ENCODE measurements at regions not wholly inside any gene's neighbourhood (a gene's known extent, or its start where the extent isn't known, plus 50 kb on each side); places are given as distances from the start of the nearest gene placed in this dataset.

DNA sequence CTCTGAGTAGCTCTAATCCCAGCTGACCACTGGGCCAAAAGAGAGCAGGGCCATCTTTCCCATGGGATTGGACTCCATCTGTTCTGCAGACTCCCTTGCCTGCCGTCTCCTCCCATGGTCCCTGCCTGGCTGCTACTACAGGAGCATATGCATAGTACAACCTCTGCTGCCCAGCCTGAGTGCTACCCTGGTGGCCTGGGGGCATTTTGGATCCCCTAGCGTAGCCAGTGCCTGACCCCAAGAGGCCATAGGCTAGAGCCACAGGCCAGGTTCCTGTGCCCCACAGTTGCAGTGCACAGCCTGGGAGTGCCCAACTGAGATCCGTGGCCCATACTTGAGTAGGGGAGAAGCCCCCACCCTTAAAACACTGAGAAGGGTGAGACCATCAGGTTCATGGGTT, 280.3 kb downstream of the CCDC85A start:
- no peaks in the 10 kb centered on the region for H3K27me3 ChIP-seq
- no peak overlapping the region for H3K27ac ChIP-seq
- 74 to 87% (median 85%) methylated on average over 3 of the region's 3 CpGs for WGBS, 3 donors
- no peaks in the 10 kb centered on the region for H3K36me3 ChIP-seq
- H3K9me3 ChIP-seq: no peaks in the 10 kb centered on the region
- intact Hi-C loops (cut with DNase I): no loop called here
- TF ChIP-seq, protein P1, sequence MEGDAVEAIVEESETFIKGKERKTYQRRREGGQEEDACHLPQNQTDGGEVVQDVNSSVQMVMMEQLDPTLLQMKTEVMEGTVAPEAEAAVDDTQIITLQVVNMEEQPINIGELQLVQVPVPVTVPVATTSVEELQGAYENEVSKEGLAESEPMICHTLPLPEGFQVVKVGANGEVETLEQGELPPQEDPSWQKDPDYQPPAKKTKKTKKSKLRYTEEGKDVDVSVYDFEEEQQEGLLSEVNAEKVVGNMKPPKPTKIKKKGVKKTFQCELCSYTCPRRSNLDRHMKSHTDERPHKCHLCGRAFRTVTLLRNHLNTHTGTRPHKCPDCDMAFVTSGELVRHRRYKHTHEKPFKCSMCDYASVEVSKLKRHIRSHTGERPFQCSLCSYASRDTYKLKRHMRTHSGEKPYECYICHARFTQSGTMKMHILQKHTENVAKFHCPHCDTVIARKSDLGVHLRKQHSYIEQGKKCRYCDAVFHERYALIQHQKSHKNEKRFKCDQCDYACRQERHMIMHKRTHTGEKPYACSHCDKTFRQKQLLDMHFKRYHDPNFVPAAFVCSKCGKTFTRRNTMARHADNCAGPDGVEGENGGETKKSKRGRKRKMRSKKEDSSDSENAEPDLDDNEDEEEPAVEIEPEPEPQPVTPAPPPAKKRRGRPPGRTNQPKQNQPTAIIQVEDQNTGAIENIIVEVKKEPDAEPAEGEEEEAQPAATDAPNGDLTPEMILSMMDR (IDR thresholded peaks at IDR 0.05): no peak
- TF ChIP-seq POLR2A (IDR thresholded peaks at IDR 0.05): no peak
- TF ChIP-seq EP300 (IDR thresholded peaks at IDR 0.05): no peak
- no peaks in the 10 kb centered on the region for H3K4me1 ChIP-seq (ENCODE audit: insufficient read depth)
- DNase-seq: no peak
- H3K4me3 ChIP-seq: no peak overlapping the region

DNA sequence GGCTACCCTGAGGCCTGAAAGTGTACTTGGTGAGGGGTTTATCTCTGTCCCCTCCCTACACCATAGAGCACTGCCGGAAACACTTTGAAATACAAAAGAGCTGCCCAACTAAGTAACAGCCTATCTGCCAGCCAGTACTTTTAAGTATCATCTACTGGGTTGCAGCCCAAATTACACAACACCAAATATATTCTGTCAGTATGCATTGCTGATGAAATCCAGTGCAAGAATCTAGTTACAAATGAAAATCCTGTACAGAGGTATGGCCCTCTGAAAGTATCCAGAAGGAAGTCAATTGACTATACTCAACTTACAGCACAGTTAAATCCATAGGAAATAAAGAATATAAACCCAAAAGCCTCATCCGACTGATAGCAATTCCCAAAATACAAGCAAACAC, 280.8 kb downstream of the CCDC85A start:
- intact Hi-C loops (cut with DNase I): no loop called here
- TF ChIP-seq, protein P1 (IDR thresholded peaks at IDR 0.05): no peak
- no peak for TF ChIP-seq EP300 (IDR thresholded peaks at IDR 0.05)
- TF ChIP-seq POLR2A (IDR thresholded peaks at IDR 0.05): no peak
- no peak overlapping the region for H3K4me3 ChIP-seq
- H3K4me1 ChIP-seq (ENCODE audit: insufficient read depth): no peaks in the 10 kb centered on the region
- no peaks in the 10 kb centered on the region for H3K27me3 ChIP-seq
- H3K9me3 ChIP-seq: no peaks in the 10 kb centered on the region
- no peak overlapping the region for H3K27ac ChIP-seq
- no peaks in the 10 kb centered on the region for H3K36me3 ChIP-seq
- no peak for DNase-seq
- 94% methylated on average over 2 of the region's 2 CpGs for WGBS, 3 donors

DNA sequence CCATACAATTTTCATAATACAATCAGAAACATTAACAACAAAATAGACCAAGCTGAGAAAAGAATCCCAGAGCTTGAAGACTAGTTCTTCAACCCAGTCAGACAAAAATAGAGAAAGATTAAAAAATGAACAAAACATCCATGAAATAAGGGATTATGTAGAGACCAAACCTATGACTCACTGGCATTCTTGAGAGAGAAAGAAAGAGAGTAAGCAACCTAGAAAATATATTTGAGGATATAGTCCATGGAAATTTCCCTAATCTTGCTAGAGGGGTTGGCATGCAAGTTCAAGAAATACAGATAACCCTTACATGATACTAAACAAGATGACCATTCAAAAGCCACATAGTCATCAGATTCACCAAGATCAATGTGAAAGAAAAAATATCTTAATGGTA, 281.7 kb downstream of the CCDC85A start:
- H3K4me1 ChIP-seq (ENCODE audit: insufficient read depth): no peaks in the 10 kb centered on the region
- no peak for DNase-seq
- no peaks in the 10 kb centered on the region for H3K9me3 ChIP-seq
- intact Hi-C loops (cut with DNase I): no loop called here
- no peaks in the 10 kb centered on the region for H3K27me3 ChIP-seq
- no peaks in the 10 kb centered on the region for H3K36me3 ChIP-seq
- no peak overlapping the region for H3K4me3 ChIP-seq
- no peak overlapping the region for H3K27ac ChIP-seq
- TF ChIP-seq EP300 (IDR thresholded peaks at IDR 0.05): no peak
- TF ChIP-seq POLR2A (IDR thresholded peaks at IDR 0.05): no peak
- TF ChIP-seq, protein P1 (IDR thresholded peaks at IDR 0.05): no peak

DNA sequence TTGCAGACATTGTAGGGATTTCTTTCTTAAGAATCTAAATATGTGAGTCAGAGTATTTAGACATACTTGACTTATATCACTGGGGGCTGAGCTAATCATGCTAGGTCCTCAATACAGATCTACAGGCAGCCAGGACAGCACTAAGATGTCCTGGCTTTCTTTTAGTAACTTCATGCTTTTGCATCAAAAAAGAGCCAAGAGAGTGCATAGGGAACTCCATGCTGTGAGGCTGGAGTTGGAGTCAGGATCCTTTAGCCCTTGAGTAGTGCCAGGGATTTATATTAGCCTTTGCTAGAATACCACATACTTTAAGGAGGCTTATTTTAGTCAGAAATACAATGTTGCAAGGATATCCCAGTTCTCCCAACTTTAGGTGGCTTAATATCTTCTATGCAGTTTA, 289.7 kb downstream of the CCDC85A start:
- no peak overlapping the region for H3K27ac ChIP-seq
- no peaks in the 10 kb centered on the region for H3K36me3 ChIP-seq
- no peak for TF ChIP-seq EP300 (IDR thresholded peaks at IDR 0.05)
- TF ChIP-seq, protein P1 (IDR thresholded peaks at IDR 0.05): no peak
- no peak for TF ChIP-seq POLR2A (IDR thresholded peaks at IDR 0.05)
- intact Hi-C loops (cut with DNase I): no loop called here
- no peak overlapping the region for H3K4me3 ChIP-seq
- no peaks in the 10 kb centered on the region for H3K27me3 ChIP-seq
- H3K9me3 ChIP-seq: no peaks in the 10 kb centered on the region
- no peak for DNase-seq
- no peaks in the 10 kb centered on the region for H3K4me1 ChIP-seq (ENCODE audit: insufficient read depth)

All from ovary (tissue), 7 donors.